HepG2 (cell line): ENCODE measurements at regions not wholly inside any gene's neighbourhood (a gene's known extent, or its start where the extent isn't known, plus 50 kb on each side); places are given as distances from the start of the nearest gene placed in this dataset.

Experiments used
- ATAC-seq: fragments of 200-7000 bp; cut with Tn5 transposase; 3 replicates; pipeline ENCODE4 v1.9.1; 2020; ENCODE audit warnings: mild to moderate bottlenecking, moderate library complexity
- BruUV-seq: library from RNA; stranded (reverse); fragments of 400-500 nt; replicated peaks from 2 replicates; lab custom pipeline; 2021; lab: Mats Ljungman, UMichigan
- CTCF ChIA-PET: fragments of 300-600 bp; formaldehyde crosslinking; extraction: SDS; loops from one replicate; lab custom pipeline; 2021; ENCODE audit warnings: low total read pairs, inconsistent platforms, low intra/inter-chr PET ratio; lab: Yijun Ruan, JAX
- POLR2A ChIA-PET: fragments of 350-600 bp; sonication (Branson Sonifier 250); formaldehyde crosslinking; loops from one replicate; lab custom pipeline; 2020; ENCODE audit warnings: antibody characterized with exemption, inconsistent platforms; lab: Yijun Ruan, JAX
- DNase-seq: peaks from one replicate; pipeline ENCODE4 v3.0.0-alpha.2; 2015; ENCODE audit warnings: low spot score
- FAIRE-seq: peaks from 3 replicates; lab custom pipeline; 2011; peaks lifted over from hg19 to GRCh38; lab: Jason Lieb, UNC
- H2AFZ ChIP-seq: one replicate; pipeline ENCODE4 v1.6.1; 2011; ENCODE audit warnings: low read length, inconsistent platforms
- H3K27ac ChIP-seq: fragments of 300-600 bp; 3 replicates; pipeline ENCODE4 v1.8.0; 2011; ENCODE audit warnings: mixed run types, mild to moderate bottlenecking, mixed read lengths, low read length, inconsistent platforms; ENCODE audit not compliant: insufficient read depth; ENCODE audit errors: extremely low read length
- H3K27me3 ChIP-seq, 2 experiments: fragments of 200-600 bp in 1 of 2; 2 replicates in 1 of 2; 3 replicates in 1 of 2; pipeline versions ENCODE4 v1.6.0 to v1.8.0; 2011; ENCODE audit warnings: low read length in 2 of 2, mild to moderate bottlenecking in 2 of 2, moderate library complexity in 2 of 2, inconsistent platforms in 1 of 2; ENCODE audit not compliant: insufficient read depth in 2 of 2, control insufficient read depth in 1 of 2
- H3K36me3 ChIP-seq, 2 experiments: fragments of 200-600 bp in 1 of 2; replicated peaks in 1 of 2; 2 replicates in 1 of 2; 3 replicates in 1 of 2; pipeline versions ENCODE4 v1.5.1 to v1.8.0; 2011; ENCODE audit warnings: low read length in 2 of 2, inconsistent platforms in 1 of 2; ENCODE audit not compliant: insufficient read depth in 2 of 2, control insufficient read depth in 1 of 2
- H3K4me1 ChIP-seq: 2 replicates; pipeline ENCODE4 v1.5.1; 2012; ENCODE audit warnings: low read length, inconsistent platforms; ENCODE audit not compliant: insufficient read depth
- H3K4me2 ChIP-seq: 2 replicates; pipeline ENCODE4 v1.6.0; 2011; ENCODE audit warnings: low read depth, low read length, inconsistent platforms
- H3K4me3 ChIP-seq, 3 experiments: fragments of 200-600 bp in 1 of 3; sonication (generic), shearing (Covaris generic) in 1 of 3; replicated peaks in 1 of 3; 2 replicates each; pipeline ENCODE4 v1.5.1; 2011 to 2016; ENCODE audit warnings: low read length in 3 of 3, inconsistent platforms in 2 of 3, low read depth in 2 of 3, mild to moderate bottlenecking in 2 of 3, control low read depth in 1 of 3, mixed read lengths in 1 of 3; ENCODE audit not compliant: insufficient read depth in 1 of 3
- H3K79me2 ChIP-seq: one replicate; pipeline ENCODE4 v1.6.1; 2011; ENCODE audit warnings: low read length, inconsistent platforms; ENCODE audit not compliant: insufficient read depth
- H3K9ac ChIP-seq: 2 replicates; pipeline ENCODE4 v1.6.0; 2011; ENCODE audit warnings: mild to moderate bottlenecking, low read depth, low read length, inconsistent platforms; ENCODE audit not compliant: insufficient read depth
- H3K9me3 ChIP-seq: 2 replicates; pipeline ENCODE4 v1.5.1; 2012; ENCODE audit warnings: mild to moderate bottlenecking, low read length
- H4K20me1 ChIP-seq: 2 replicates; pipeline ENCODE4 v1.6.0; 2011; ENCODE audit warnings: inconsistent platforms, mild to moderate bottlenecking, low read length, moderate library complexity; ENCODE audit not compliant: insufficient read depth
- ARHGAP35 ChIP-seq: sonication (generic); formaldehyde crosslinking; IDR thresholded peaks from 2 replicates; pipeline ENCODE4 v1.9.0; 2022; ENCODE audit warnings: mild to moderate bottlenecking, inconsistent platforms, moderate library complexity, missing genetic modification reagents, borderline replicate concordance
- GATAD1 ChIP-seq: IDR thresholded peaks from 2 replicates; pipeline ENCODE4 v1.6.1; 2016; ENCODE audit warnings: missing genetic modification reagents, missing compliant biosample characterization
- HNRNPH1 ChIP-seq: fragments of 200-400 bp; formaldehyde crosslinking; optimal IDR thresholded peaks from 2 replicates; pipeline ENCODE3; 2017; ENCODE audit warnings: mild to moderate bottlenecking, low read depth, low read length
- MLLT10 ChIP-seq: sonication (generic); formaldehyde crosslinking; IDR thresholded peaks from 2 replicates; pipeline ENCODE4 v1.4.0; 2020; ENCODE audit warnings: missing genetic modification reagents
- NCOA2 ChIP-seq: sonication (generic); formaldehyde crosslinking; IDR thresholded peaks from 2 replicates; pipeline ENCODE4 v1.8.0; 2022; ENCODE audit warnings: inconsistent platforms
- REL ChIP-seq: sonication (generic); formaldehyde crosslinking; conservative IDR thresholded peaks from 2 replicates; pipeline ENCODE4 v1.8.0; 2022; ENCODE audit warnings: mild to moderate bottlenecking, missing genetic modification reagents, moderate library complexity
- RFX1 ChIP-seq: fragments of 450-650 bp; IDR thresholded peaks from 2 replicates; pipeline ENCODE4 v1.6.1; 2017
- SMARCC2 ChIP-seq: fragments of 450-650 bp; IDR thresholded peaks from 2 replicates; pipeline ENCODE4 v1.6.1; 2017; ENCODE audit warnings: antibody characterized with exemption, mild to moderate bottlenecking
- TCF7L2 ChIP-seq: IDR thresholded peaks from 2 replicates; pipeline ENCODE4 v1.6.1; 2011; ENCODE audit warnings: mild to moderate bottlenecking, low read depth, low read length, moderate library complexity
- ZBTB38 ChIP-seq: sonication (generic); formaldehyde crosslinking; IDR thresholded peaks from 2 replicates; pipeline ENCODE4 v1.5.1; 2020; ENCODE audit warnings: mild to moderate bottlenecking, missing genetic modification reagents
- ZFYVE20 ChIP-seq: sonication (generic); formaldehyde crosslinking; IDR thresholded peaks from 2 replicates; pipeline ENCODE4 v1.8.0; 2023; ENCODE audit warnings: low read depth, mild to moderate bottlenecking, moderate library complexity, missing genetic modification reagents, borderline replicate concordance
- ZMYM2 ChIP-seq: sonication (generic); formaldehyde crosslinking; IDR thresholded peaks from 2 replicates; pipeline ENCODE4 v1.8.0; 2022; ENCODE audit warnings: mild to moderate bottlenecking, missing genetic modification reagents
- ZNF232 ChIP-seq: sonication (generic); formaldehyde crosslinking; IDR thresholded peaks from 2 replicates; pipeline ENCODE4 v1.4.0; 2020; ENCODE audit warnings: missing genetic modification reagents, borderline replicate concordance
- ZNF350 ChIP-seq: sonication (generic); formaldehyde crosslinking; IDR thresholded peaks from 2 replicates; pipeline ENCODE4 v1.4.0; 2020; ENCODE audit warnings: mild to moderate bottlenecking, low read depth, missing genetic modification reagents, borderline replicate concordance
- ZNF513 ChIP-seq: sonication (generic); formaldehyde crosslinking; conservative IDR thresholded peaks from 2 replicates; pipeline ENCODE4 v1.5.0; 2020; ENCODE audit warnings: missing genetic modification reagents
- ZNF614 ChIP-seq: IDR thresholded peaks from 2 replicates; pipeline ENCODE4 v1.6.1; 2018; ENCODE audit warnings: missing biosample characterization, missing genetic modification reagents, inconsistent platforms, borderline replicate concordance
- ZNF740 ChIP-seq: sonication (generic); formaldehyde crosslinking; IDR thresholded peaks from 2 replicates; pipeline ENCODE4 v1.4.0; 2020; ENCODE audit warnings: missing genetic modification reagents
- ZNF75D ChIP-seq: sonication (generic); formaldehyde crosslinking; IDR thresholded peaks from 2 replicates; pipeline ENCODE4 v1.8.1; 2023; ENCODE audit warnings: missing genetic modification reagents, mild to moderate bottlenecking, borderline replicate concordance
- WGBS: methylation state at CpG from one replicate; pipeline ENCODE4 v1.1.6; 2017; ENCODE audit warnings: low lambda C conversion rate; 5-methylcytosine and 5-hydroxymethylcytosine counted together
- in situ Hi-C: cut with HindIII; loops from 2 replicates; pipeline ENCODE4 v1.10.0; 2017; ENCODE audit warnings: low pct_unique_long_range_greater_than_20kb; ENCODE audit not compliant: extremely low pct_ligation_motif_present
- intact Hi-C: fragments of 100-400 bp; cut with micrococcal nuclease; formaldehyde crosslinking; loops from one replicate; pipeline ENCODE4 v1.10.0; 2022; ENCODE audit not compliant: unreplicated experiment
- TF ChIP-seq, protein P1 (sequence below): sonication (generic); formaldehyde crosslinking; IDR thresholded peaks from 2 replicates; pipeline ENCODE4 v1.8.0; 2022; ENCODE audit warnings: mild to moderate bottlenecking, missing genetic modification reagents, borderline replicate concordance

DNA sequence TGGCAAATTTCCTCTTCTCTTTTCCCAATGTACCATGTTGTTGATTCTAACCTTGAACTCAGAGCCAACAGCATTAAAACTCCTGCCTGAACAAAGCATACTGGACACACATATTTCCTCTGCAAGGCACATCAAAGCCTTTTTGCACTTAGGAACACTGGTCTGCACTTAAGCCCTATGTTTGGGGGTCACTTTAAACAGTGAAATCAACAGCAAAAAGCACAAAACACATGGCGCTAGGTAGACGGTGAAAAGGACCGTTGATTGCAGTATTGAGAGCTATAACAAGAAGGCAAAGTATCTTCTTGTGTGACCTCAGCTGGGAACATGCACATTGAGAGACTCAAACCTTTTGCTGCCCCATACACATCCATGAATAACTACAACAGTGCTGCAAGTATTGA, 83.9 kb upstream of the SH3BP4 start:
- DNase-seq (peak; percentile 95), ATAC-seq (peak; percentile 69), FAIRE-seq (peak; percentile 12)
- ChIA-PET POLR2A (interaction anchor here (1.0 to 5.8 kb wide), 7 partner anchors 9 to 193 kb away, joined by 3 to 43 read pairs (median 4); no protein-coding TSS in a partner anchor), CTCF (no interaction called here)
- no peaks in the 10 kb centered on the region for H4K20me1 ChIP-seq
- peak overlapping the region; percentile 22 for H3K4me2 ChIP-seq
- intact Hi-C loops (no loop called here), in situ Hi-C loops (no loop called here)
- H3K4me3 ChIP-seq: no peak overlapping the region
- no peaks in the 10 kb centered on the region for H3K79me2 ChIP-seq
- H3K27me3 ChIP-seq: no peaks in the 10 kb centered on the region
- BruUV-seq: no TSS peak
- no peaks in the 10 kb centered on the region for H3K36me3 ChIP-seq
- H3K27ac ChIP-seq: peak overlapping the region; percentile 70
- peak overlapping the region; percentile 7 for H2AFZ ChIP-seq
- H3K9me3 ChIP-seq: peaks cover 13% of the 10 kb centered on the region; the same call in 1 of the 2 replicates
- 7% methylated on average over 3 of the region's 3 CpGs for WGBS
- H3K4me1 ChIP-seq: peaks cover 96% of the 10 kb centered on the region
- H3K9ac ChIP-seq: peak overlapping the region; percentile 3; the same call in 1 of the 2 replicates
- TF ChIP-seq TCF7L2 (peak; percentile 59), SMARCC2 (peak; percentile 42; the same call in 1 of the 2 replicates), ZNF513 (no peak), ZMYM2 (CRISPR knock-in tag) (peak; percentile 77), REL (no peak), RFX1 (no peak), ARHGAP35 (CRISPR knock-in tag) (no peak), HNRNPH1 (no peak), ZNF740 (no peak), ZNF75D (CRISPR knock-in tag) (no peak), ZNF614 (CRISPR knock-in tag) (peak; percentile 89), NCOA2 (peak; percentile 95), ZBTB38 (CRISPR knock-in tag) (peak; percentile 70; the same call in 1 of the 2 replicates), ZFYVE20 (CRISPR knock-in tag) (no peak), GATAD1 (CRISPR knock-in tag) (peak; percentile 52; the same call in 1 of the 2 replicates), MLLT10 (CRISPR knock-in tag) (no peak), ZNF232 (CRISPR knock-in tag) (no peak), ZNF350 (CRISPR knock-in tag) (no peak)
- TF ChIP-seq, protein P1, sequence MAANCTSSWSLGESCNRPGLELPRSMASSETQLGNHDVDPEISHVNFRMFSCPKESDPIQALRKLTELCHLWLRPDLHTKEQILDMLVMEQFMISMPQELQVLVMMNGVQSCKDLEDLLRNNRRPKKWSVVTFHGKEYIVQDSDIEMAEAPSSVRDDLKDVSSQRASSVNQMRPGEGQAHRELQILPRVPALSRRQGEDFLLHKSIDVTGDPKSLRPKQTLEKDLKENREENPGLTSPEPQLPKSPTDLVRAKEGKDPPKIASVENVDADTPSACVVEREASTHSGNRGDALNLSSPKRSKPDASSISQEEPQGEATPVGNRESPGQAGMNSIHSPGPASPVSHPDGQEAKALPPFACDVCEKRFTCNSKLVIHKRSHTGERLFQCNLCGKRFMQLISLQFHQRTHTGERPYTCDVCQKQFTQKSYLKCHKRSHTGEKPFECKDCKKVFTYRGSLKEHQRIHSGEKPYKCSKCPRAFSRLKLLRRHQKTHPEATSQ (CRISPR knock-in tag): no peak
